Stomach (tissue), 8 donors: ENCODE measurements at regions not wholly inside any gene's neighbourhood (a gene's known extent, or its start where the extent isn't known, plus 50 kb on each side); places are given as distances from the start of the nearest gene placed in this dataset.

Experiments
- DNase-seq, 2 donors: peaks; one replicate each; pipeline versions ENCODE4 v3.0.0 to v3.0.0-alpha.2; 2013 to 2019
- H3K27ac ChIP-seq, 5 donors: fragments of 200-600 bp in 4 of 5; sonication (generic) in 4 of 5; one replicate each; pipeline ENCODE4 v1.5.1; 2013 to 2019; ENCODE audit warnings: mild to moderate bottlenecking in 1 of 5, moderate library complexity in 1 of 5
- H3K27me3 ChIP-seq, 3 donors: fragments of 200-600 bp; sonication (generic); one replicate each; pipeline ENCODE4 v1.5.1; 2017 to 2019; ENCODE audit warnings: mixed run types in 1 of 3
- H3K36me3 ChIP-seq, 4 donors: fragments of 200-600 bp; sonication (generic); 1 replicate in 3 of 4; 2 replicates in 1 of 4; pipeline ENCODE4 v1.5.1; 2016 to 2019
- H3K4me1 ChIP-seq, 4 donors: fragments of 200-600 bp; sonication (generic); one replicate each; pipeline ENCODE4 v1.5.1; 2016 to 2019
- H3K4me3 ChIP-seq, 4 donors: fragments of 200-600 bp; sonication (generic) in 3 of 4; one replicate each; pipeline ENCODE4 v1.5.1; 2016 to 2019; ENCODE audit warnings: mild to moderate bottlenecking in 1 of 4
- H3K9me3 ChIP-seq, 4 donors: fragments of 200-600 bp; sonication (generic); one replicate each; pipeline ENCODE4 v1.5.1; 2016 to 2019
- EP300 ChIP-seq: sonication (generic); formaldehyde crosslinking; IDR thresholded peaks from one replicate; pipeline ENCODE4 v1.6.1; 2017; ENCODE audit warnings: antibody characterized with exemption
- POLR2A ChIP-seq, 4 donors: fragments of 450-650 bp; IDR thresholded peaks; one replicate each; pipeline ENCODE4 v1.6.1; 2016; ENCODE audit warnings: antibody characterized with exemption in 4 of 4, control low read depth in 2 of 4, mild to moderate bottlenecking in 1 of 4, moderate library complexity in 1 of 4
- POLR2AphosphoS5 ChIP-seq, 3 donors: sonication (generic); formaldehyde crosslinking; IDR thresholded peaks; one replicate each; pipeline ENCODE4 v1.6.1; 2016; ENCODE audit warnings: antibody characterized with exemption in 3 of 3
- WGBS, 5 donors: extraction: QIAGEN DNeasy Blood & Tissue Kit in 3 of 5; methylation state at CpG; one replicate each; pipeline versions ENCODE4 v1.1.5 to v1.1.7; 2013 to 2018; 5-methylcytosine and 5-hydroxymethylcytosine counted together
- intact Hi-C: fragments of 100-400 bp; cut with DNase I; formaldehyde crosslinking; loops from one replicate; pipeline ENCODE4 v1.15.1; 2023; ENCODE audit warnings: low total_unique reads
- TF ChIP-seq, protein P1 (sequence below), 7 experiments: fragments of 450-650 bp in 4 of 7; fragments of 200-600 bp in 3 of 7; sonication (generic) in 3 of 7; IDR thresholded peaks; one replicate each; pipeline ENCODE4 v1.5.1; 2016 to 2019; ENCODE audit warnings: antibody characterized with exemption in 7 of 7, control low read depth in 2 of 7, mild to moderate bottlenecking in 1 of 7
- donor health status: healthy with polysubstance abuse.
- donor health status: Bipolar disorder and iron deficiency.
- donor health status: healthy.

DNA sequence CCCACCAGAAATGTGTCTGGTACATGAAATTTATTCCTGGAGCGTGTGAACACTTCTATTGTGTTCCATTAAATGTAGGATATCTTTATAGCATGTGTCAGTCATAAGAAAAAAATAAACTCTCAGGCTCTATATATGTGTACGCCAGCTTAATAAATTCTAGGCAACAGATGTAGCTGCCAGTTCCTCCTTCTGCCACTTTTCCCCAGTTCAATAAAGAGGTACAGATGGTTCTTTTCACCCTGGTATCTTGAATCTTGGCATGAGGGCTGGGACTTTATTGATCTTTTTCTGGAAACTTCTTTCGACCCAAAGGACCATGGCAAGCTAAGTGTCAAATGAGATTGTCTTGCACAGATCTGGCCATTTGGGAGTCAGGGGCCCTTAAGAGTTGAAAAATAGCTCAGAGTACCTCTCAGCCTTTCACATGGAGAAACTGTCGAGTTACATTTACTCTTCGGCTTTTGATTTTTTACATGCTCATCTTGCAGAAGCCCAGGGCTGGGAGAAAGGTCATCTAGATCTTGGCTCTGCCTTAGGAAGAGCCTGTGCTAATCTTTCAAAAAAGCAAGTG is 240.9 kb downstream of the DOK5 start:
- H3K4me1 ChIP-seq: no peaks in the 10 kb centered on the region
- 73 to 83% (median 78%) methylated on average over 5 of the region's 5 CpGs for WGBS, 5 donors
- TF ChIP-seq, protein P1, sequence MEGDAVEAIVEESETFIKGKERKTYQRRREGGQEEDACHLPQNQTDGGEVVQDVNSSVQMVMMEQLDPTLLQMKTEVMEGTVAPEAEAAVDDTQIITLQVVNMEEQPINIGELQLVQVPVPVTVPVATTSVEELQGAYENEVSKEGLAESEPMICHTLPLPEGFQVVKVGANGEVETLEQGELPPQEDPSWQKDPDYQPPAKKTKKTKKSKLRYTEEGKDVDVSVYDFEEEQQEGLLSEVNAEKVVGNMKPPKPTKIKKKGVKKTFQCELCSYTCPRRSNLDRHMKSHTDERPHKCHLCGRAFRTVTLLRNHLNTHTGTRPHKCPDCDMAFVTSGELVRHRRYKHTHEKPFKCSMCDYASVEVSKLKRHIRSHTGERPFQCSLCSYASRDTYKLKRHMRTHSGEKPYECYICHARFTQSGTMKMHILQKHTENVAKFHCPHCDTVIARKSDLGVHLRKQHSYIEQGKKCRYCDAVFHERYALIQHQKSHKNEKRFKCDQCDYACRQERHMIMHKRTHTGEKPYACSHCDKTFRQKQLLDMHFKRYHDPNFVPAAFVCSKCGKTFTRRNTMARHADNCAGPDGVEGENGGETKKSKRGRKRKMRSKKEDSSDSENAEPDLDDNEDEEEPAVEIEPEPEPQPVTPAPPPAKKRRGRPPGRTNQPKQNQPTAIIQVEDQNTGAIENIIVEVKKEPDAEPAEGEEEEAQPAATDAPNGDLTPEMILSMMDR (IDR thresholded peaks at IDR 0.05): no peak
- no peak for TF ChIP-seq EP300
- no peak for TF ChIP-seq POLR2AphosphoS5 (IDR thresholded peaks at IDR 0.05)
- no peak for TF ChIP-seq POLR2A (IDR thresholded peaks at IDR 0.05)
- intact Hi-C loops: no loop called here
- no peak for DNase-seq
- H3K27ac ChIP-seq: no peak overlapping the region
- H3K4me3 ChIP-seq: no peak overlapping the region
- no peaks in the 10 kb centered on the region for H3K36me3 ChIP-seq
- no peaks in the 10 kb centered on the region for H3K9me3 ChIP-seq
- no peaks in the 10 kb centered on the region for H3K27me3 ChIP-seq

DNA sequence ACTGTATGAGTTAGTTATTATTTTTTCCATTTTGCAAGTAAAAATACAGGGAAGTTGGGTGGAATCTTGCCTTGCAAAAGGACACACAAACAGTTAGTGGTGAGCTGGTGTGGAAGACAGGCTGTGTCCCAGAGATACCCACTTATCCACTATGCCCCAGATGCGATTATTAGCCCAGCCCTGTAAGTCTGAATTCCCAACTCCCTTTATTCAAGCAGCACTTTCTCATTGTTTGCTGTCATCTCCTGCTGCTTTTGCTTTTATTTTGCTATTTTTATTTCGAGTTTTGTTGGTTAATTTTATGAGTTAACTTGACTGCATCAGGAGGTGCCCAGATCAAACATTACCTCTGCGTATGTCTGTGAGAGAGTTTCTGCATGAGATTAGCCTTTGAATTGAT is 239.4 kb downstream of the DOK5 start:
- WGBS, 5 donors: 57 to 70% (median 63%) methylated on average over 3 of the region's 3 CpGs
- TF ChIP-seq, protein P1 (IDR thresholded peaks at IDR 0.05): no peak
- TF ChIP-seq POLR2A (IDR thresholded peaks at IDR 0.05): no peak
- H3K9me3 ChIP-seq: no peaks in the 10 kb centered on the region
- no peaks in the 10 kb centered on the region for H3K4me1 ChIP-seq
- DNase-seq: no peak
- no peak overlapping the region for H3K27ac ChIP-seq
- H3K27me3 ChIP-seq: no peaks in the 10 kb centered on the region
- H3K36me3 ChIP-seq: no peaks in the 10 kb centered on the region
- no peak overlapping the region for H3K4me3 ChIP-seq
- intact Hi-C loops: no loop called here

DNA sequence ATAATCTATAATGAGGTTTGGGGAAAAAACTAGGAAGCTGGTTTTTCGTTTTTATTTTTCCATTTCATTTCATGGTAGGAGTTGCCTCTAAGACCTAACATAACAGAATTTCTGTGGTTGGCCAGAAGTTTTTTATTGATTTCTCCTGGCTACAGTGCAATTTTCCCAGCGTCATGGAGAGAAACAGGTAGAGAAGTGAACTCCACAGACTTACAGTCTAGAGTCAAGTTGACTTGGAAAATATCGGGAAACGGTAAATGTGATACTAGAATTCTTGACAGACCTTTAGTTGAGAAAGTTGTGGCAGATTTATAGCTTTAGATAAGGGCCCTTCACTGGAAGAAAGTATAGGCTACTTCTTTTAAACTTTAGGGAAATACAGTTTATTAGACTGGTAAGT is 238.3 kb downstream of the DOK5 start:
- TF ChIP-seq POLR2AphosphoS5 (IDR thresholded peaks at IDR 0.05) (no peak), POLR2A (IDR thresholded peaks at IDR 0.05) (no peak), EP300 (no peak)
- TF ChIP-seq, protein P1 (IDR thresholded peaks at IDR 0.05): no peak
- intact Hi-C loops: no loop called here
- DNase-seq: no peak
- Histone ChIP-seq H3K27me3 (no peaks in the 10 kb centered on the region), H3K9me3 (no peaks in the 10 kb centered on the region), H3K27ac (no peak overlapping the region), H3K4me3 (no peak overlapping the region), H3K36me3 (no peaks in the 10 kb centered on the region), H3K4me1 (no peaks in the 10 kb centered on the region)
- WGBS, 5 donors: 77 to 85% (median 83%) methylated on average over 4 of the region's 4 CpGs

DNA sequence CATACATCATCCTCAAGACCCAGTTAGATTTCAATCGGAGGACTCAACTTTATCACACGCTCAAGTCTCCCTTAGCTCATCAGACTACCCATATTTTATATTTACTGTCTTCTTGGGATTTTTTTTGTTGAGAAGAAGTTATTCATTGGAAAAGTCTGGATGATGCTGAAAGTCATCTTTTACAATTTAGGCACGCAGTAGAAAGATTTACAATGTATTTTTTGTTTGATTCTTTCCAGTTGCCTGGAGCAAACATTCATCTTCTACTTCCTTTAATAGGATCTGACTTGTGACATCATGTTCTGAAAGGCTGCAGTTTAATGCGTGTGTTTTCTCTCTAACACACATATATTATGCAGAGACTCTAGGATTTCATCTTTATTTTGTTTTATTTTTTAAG is 235.7 kb downstream of the DOK5 start:
- no peaks in the 10 kb centered on the region for H3K4me1 ChIP-seq
- peak in 1 of 2 donors; percentile 24 for DNase-seq
- TF ChIP-seq, protein P1 (IDR thresholded peaks at IDR 0.05): no peak
- TF ChIP-seq POLR2A (IDR thresholded peaks at IDR 0.05) (no peak), POLR2AphosphoS5 (IDR thresholded peaks at IDR 0.05) (no peak)
- H3K4me3 ChIP-seq: no peak overlapping the region
- intact Hi-C loops: no loop called here
- WGBS, 5 donors: 64 to 79% (median 74%) methylated on average over 4 of the region's 4 CpGs
- H3K9me3 ChIP-seq: no peaks in the 10 kb centered on the region
- H3K36me3 ChIP-seq: no peaks in the 10 kb centered on the region
- H3K27me3 ChIP-seq: no peaks in the 10 kb centered on the region
- H3K27ac ChIP-seq: no peak overlapping the region
